Renal cortex interstitium (tissue), 11 donors: ENCODE measurements at regions not wholly inside any gene's neighbourhood (a gene's known extent, or its start where the extent isn't known, plus 50 kb on each side); places are given as distances from the start of the nearest gene placed in this dataset.
"Not testable (repeated sequence)": the region's sequence is repeated elsewhere in the genome, so short reads cannot be mapped to it uniquely, and the experiment has no call there.

Source experiments
- DNase-seq, 11 donors: peaks; one replicate each; pipeline ENCODE4 v3.0.0-alpha.2; 2013; ENCODE audit warnings: low read depth in 9 of 11, low spot score in 4 of 11; ENCODE audit errors: extremely low read depth in 1 of 11

DNA sequence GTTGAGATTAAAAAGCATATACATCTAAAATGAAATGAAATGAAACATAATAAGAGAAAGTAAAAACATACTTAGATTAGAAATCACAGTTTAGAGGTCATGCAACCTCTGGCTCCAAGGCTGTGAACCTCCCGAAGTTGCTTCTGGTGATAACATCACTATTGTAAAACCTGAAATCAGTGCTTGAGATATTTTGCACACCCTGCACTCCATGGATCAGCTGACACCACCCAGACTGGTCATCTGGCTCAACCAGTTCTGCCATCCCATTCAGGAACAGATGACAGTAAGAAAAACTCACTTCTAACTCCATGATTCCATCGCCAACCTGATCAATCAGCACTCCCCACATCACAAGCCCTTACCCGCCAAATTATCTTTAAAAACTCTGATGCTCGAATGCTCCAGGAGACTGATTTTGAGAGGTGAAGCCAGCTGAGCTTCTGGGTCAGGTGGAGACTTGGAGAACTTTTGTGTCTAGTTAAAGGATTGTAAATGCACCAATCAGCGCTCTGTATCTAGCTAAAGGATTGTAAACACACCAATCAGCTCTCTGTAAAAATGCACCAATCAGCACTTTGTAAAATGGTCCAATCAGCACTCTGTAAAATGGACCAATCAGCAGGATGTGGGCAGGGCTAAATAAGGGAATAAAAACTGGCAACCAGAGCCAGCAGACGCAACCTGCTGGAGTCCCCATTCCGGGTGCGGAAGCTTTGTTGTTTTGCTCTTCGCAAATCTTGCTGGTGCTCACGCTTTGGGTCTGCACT is 162.6 kb upstream of the MAGI2 start:
- DNase-seq = no peak

GRCh38 chr7:79615466-79615865 is 162.0 kb upstream of the MAGI2 start:
- no peak for DNase-seq

GRCh38 chr7:79612903-79613302 is 159.4 kb upstream of the MAGI2 start:
- no peak for DNase-seq

- no peak for DNase-seq
These were observed 158.6 kb upstream of the MAGI2 start for GRCh38 chr7:79612022-79612421.

DNA sequence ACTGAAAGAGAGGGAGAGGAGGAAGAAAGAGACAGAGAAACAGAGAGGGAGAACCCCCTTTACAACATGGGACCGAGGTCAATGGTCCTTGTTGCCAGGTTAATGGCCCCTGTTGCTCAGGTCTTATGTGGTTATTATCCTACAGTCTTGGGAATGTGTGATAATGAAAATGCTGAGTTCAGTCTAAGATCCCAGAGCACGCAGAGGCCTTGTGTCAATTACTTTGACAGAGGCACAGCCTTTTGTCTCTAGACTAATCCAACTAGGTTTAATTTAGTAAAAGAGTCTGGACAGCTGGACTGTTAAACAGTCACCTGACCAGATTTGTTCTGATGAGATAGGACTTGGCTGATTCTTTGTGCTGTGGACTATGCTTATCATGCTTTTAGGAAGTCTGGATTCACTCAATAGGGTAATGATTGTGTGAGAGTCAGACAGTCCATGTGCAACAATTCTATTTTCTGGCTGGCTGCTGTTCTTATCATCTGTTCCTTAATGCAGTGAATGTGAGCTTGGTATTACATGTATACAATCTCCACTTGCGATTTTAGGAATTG is 157.4 kb upstream of the MAGI2 start:
- DNase-seq = no peak

DNA sequence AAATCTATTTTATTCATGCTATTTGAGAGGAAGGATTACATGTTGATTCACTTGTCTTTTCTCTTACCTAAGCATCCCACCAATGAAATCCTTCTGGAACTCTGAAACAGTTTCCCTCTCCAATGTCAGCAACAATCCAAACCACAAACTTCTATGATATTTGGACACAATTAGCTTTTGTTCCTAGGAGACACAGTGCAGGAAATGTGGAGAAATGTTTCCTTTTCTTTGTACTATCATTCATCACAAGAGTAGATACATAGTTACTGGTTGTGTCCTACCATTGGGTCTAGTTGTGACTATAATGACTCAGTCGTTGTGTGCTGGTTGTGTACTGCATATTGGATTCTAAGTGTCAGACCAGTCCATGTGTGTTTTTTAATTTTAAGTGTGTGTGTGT is 156.8 kb upstream of the MAGI2 start:
- no peak for DNase-seq

- no peak for DNase-seq
These were observed 154.5 kb upstream of the MAGI2 start for GRCh38 chr7:79608005-79608404.

GRCh38 chr7:79604841-79605240 is 151.4 kb upstream of the MAGI2 start:
- DNase-seq = no peak

DNA sequence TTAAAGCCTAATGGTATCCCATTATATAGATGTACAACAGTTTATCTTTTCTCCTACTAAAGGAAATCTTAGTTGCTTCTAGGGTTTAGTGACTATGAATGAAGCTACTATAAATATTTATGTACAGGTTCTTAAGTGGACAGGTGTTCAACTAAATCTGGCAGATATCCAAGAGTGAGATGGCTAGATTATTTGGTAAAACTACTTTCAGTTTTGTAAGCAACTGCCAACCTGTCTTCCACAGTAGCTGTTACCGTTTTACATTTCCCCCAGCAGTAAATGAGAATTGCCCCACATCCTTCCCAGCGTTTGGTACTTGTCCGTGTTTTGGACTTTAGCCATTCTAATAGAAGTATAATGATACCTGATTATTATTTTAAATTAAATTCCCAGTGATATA is 144.9 kb upstream of the MAGI2 start:
- DNase-seq = no peak

DNA sequence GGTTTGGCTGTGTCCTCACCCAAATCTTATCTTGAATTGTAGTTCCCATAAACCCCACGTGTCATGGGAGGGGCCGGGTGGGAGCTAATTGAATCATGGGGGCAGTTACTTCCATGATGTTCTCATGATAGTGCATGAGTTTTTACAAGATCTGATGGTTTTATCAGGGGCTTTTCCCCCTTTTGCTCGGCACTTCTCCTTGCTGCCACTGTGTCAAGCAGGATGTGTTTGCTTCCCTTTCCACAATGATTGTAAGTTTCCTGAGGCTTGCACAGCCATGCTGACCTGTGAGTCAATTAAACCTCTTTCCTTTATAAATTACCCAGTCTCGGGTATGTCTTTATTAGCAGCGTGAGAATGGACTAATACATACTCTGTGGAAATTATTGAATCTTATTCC is 141.2 kb upstream of the MAGI2 start:
- not testable (repeated sequence) for DNase-seq

- no peak for DNase-seq
These were observed 140.4 kb upstream of the MAGI2 start for GRCh38 chr7:79593866-79594301.

DNA sequence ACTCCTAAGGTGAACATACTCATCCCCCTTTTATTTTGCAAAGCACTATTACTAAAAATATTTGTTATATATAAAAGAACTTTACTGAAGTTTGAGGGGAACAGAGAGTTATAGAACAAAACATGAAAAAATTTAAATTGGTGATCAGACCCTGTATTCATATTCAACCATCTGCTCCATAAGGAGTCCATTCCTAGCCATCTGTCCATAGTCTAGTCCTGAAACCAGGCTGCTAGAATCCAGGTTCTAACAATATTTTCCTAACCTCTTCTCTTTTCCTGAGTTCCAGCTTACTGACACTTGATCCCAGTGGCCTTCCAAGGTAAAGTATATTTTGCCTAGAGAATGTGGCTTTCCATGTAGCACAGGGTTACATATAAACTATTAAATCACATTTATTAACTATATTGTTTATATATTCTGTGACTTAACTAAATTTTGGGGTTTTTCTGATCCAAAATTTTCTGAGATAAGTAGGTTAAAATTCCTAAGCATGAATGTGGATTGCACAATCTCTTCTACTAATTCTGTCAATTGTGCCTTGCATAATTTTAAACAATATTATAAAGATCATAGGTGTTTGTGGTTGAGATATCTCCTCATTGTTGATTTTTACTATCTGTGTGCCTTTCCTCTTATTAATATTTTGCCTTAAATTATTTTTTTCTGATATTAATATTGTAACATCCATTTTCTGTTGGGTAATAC is 137.6 kb upstream of the MAGI2 start:
- no peak for DNase-seq

- DNase-seq = no peak
These were observed 136.9 kb upstream of the MAGI2 start for GRCh38 chr7:79590391-79590790.

DNA sequence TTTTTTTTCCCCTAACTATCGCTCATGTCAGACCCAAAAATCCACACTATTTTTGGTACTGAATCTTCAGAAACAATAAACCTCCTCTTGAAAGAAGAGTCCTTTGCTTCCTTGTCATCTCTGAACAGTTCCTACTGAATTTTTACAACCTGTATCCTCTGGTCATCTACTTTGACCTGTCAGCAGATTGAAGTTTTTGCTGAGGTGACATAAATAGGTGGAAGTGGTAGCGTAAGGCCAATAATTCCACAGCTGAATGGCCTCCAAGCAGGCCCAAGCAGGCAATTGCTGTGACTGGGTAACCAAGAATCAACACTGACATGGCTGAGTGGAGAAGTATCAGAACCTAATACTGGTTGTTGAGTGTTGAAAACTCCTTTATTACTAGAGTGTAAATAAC is 117.4 kb upstream of the MAGI2 start:
- DNase-seq = no peak

GRCh38 chr7:79563821-79564522 is 110.5 kb upstream of the MAGI2 start:
- DNase-seq = no peak

DNA sequence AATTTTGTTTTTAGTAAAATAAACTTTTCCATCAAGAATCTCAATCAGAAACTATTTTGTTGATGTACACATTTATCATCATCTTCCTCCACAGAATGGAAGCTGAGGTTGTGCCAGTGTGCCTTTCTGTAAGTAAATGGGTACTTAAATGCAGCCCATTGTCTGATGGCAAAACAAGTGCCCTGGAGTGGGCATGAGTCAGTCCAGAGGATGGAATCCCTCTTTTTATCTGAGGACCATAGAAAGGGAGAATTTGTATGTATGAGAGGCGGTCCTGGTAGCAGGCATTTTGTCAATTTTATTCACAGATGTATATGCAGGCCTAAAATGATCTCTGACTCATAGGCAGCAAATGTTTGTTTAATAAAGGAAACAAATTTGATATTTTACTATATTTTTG is 102.1 kb upstream of the MAGI2 start:
- DNase-seq = no peak

DNA sequence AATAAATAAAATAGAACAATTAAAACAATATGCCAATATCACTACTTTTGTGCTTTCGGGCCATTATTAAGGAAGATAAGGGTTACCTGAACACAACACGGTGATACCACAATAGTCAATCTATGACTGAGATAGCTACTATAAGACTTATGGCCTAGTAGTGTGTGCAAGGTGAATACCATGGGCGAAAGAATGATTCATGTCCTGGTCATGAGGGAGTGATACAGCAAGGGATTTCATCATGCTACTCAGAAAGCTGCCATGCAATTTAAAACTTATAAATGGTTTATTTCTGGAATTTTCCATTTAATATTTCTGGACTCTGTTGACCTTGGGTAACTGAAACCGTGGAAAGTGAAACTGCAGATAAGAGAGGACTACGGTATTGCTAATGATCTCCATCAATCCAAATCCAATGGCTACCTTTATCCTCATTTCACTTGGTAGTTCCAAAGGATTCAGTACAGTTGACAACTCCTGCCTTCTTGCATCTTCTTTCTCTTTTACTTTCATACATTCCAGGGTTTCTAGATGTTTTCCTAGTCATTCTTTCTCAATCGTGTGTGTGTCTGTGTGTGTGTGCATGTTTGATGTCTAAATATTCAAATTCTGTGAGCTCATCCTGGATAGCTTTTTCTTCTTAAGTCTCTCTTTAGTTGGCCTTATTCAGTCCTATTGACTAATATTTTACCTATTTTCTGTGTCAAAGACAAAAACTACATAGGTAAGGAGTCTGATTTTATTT is 100.5 kb upstream of the MAGI2 start:
- DNase-seq = no peak

GRCh38 chr7:79552463-79552862 is 99.0 kb upstream of the MAGI2 start:
- DNase-seq = no peak

GRCh38 chr7:79548727-79549126 is 95.3 kb upstream of the MAGI2 start:
- no peak for DNase-seq
